ENCODE measurements at regions not wholly inside any gene's neighbourhood (a gene's known extent, or its start where the extent isn't known, plus 50 kb on each side); places are given as distances from the start of the nearest gene placed in this dataset.

GRCh38 chr14:71770431-71770830 lies 161.8 kb upstream of the RGS6 start:
- TF ChIP-seq ZNF274 (IDR thresholded peaks at IDR 0.05; ENCODE audit: low read depth, low read length) (no peak), YY1 (IDR thresholded peaks at IDR 0.05; ENCODE audit: insufficient read depth, insufficient read length) (no peak), SUZ12 (IDR thresholded peaks at IDR 0.05; ENCODE audit: extremely low read depth, insufficient read depth, insufficient read length) (no peak)
